ENCODE measurements at regions not wholly inside any gene's neighbourhood (a gene's known extent, or its start where the extent isn't known, plus 50 kb on each side); places are given as distances from the start of the nearest gene placed in this dataset.
A peak's percentile ranks its signal among the peaks of the same experiment; 100 is the strongest.

DNA sequence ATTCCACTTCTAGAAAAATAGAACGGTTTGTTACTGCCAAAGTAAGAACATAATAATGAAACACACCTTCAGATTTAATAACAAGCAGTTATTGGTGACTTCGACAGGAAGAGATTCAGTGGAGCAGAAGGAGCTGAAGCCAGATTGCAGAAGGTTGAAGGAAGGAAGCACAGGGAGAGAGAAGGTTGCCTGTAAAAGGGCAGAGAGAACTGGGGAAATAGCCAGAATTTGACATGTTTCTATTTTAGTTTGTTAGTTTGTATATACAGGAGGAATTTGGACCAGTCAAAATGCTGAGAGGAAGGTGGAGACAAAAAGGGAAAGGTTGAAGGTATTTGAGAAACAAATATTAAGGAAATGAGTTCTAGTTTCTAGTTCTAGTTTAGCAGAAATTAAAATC lies 269.2 kb upstream of the ELAVL2 start:
- CTCF ChIA-PET, result no interaction called here
- H3K36me3 ChIP-seq (ENCODE audit: control insufficient read depth in 2 of 2, insufficient read depth in 1 of 2, low read length in 2 of 2), result no peaks in the 10 kb centered on the region
- no peaks in the 10 kb centered on the region for H3K9me3 ChIP-seq (ENCODE audit: control insufficient read depth, insufficient read depth, low read depth, low read length)
- H3K4me1 ChIP-seq (ENCODE audit: control insufficient read depth, insufficient read depth, low read length), result no peaks in the 10 kb centered on the region
- POLR2A ChIA-PET, result no interaction called here
- TF ChIP-seq ZNF560 (tag by site-specific recombination; IDR thresholded peaks at IDR 0.05; ENCODE audit: borderline replicate concordance), result no peak
- no peak for TF ChIP-seq ZNF791 (tag by site-specific recombination; IDR thresholded peaks at IDR 0.05)
- TF ChIP-seq RBAK (tag by site-specific recombination; IDR thresholded peaks at IDR 0.05), result no peak
- no peak for TF ChIP-seq ZBTB1 (tag by site-specific recombination; IDR thresholded peaks at IDR 0.05)
- H3K4me3 ChIP-seq (ENCODE audit: low read depth, low read length), result no peak overlapping the region
- H3K27ac ChIP-seq (ENCODE audit: extremely low read depth, low read depth, low read length), result no peak overlapping the region

DNA sequence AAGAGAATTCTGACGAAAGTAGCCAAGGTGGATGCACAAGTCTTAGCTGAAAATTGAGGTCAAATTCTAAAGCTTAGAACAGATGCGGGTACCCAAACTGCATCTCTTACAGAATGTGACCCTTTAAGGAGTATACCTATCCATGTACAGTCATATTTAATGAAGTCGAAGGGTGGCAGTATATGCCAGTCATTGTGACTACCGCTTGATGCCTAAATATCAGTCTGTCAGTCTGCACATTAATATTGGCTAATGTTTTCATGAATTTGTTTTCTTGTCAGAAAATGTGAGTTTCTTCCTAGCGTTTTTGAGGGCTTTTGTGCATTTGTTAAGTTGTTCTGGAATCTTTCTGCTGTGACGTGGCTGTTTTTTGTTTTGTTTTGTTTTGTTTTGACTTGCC lies 264.5 kb upstream of the ELAVL2 start:
- no peak overlapping the region for H3K4me3 ChIP-seq (ENCODE audit: low read depth, low read length)
- ChIA-PET CTCF (no interaction called here), POLR2A (no interaction called here)
- TF ChIP-seq ZNF654 (tag by site-specific recombination; IDR thresholded peaks at IDR 0.05; ENCODE audit: low read depth) (peak; percentile 29), ZNF623 (tag by site-specific recombination; IDR thresholded peaks at IDR 0.05) (no peak)
- no peaks in the 10 kb centered on the region for H3K9me3 ChIP-seq (ENCODE audit: control insufficient read depth, insufficient read depth, low read depth, low read length)
- H3K27ac ChIP-seq (ENCODE audit: extremely low read depth, low read depth, low read length), result no peak overlapping the region
- no peaks in the 10 kb centered on the region for H3K36me3 ChIP-seq (ENCODE audit: control insufficient read depth in 2 of 2, insufficient read depth in 1 of 2, low read length in 2 of 2)
- no peaks in the 10 kb centered on the region for H3K4me1 ChIP-seq (ENCODE audit: control insufficient read depth, insufficient read depth, low read length)

DNA sequence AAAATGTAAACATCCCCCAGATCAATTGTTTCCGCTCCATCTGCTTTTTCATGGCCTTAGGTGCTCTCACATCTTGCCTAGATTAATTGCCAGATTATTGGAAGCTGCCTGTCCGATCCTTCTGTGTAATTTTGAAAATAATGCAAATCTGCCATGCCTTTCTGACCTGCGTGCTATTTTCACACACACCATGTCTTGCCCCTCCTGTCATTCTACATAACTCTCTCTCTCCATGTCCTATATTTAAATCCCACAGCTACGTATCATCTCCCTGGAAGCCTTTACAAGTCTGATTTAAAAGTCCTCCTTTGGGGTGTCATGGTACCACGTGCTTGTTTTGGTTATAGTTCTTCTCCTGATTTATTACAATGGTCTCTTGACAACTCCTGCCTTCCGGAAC lies 247.6 kb upstream of the ELAVL2 start:
- POLR2A ChIA-PET, result no interaction called here
- Histone ChIP-seq H3K36me3 (ENCODE audit: control insufficient read depth in 2 of 2, insufficient read depth in 1 of 2, low read length in 2 of 2) (no peaks in the 10 kb centered on the region), H3K9me3 (ENCODE audit: control insufficient read depth, insufficient read depth, low read depth, low read length) (no peaks in the 10 kb centered on the region), H3K27ac (ENCODE audit: extremely low read depth, low read depth, low read length) (no peak overlapping the region), H3K4me3 (ENCODE audit: low read depth, low read length) (no peak overlapping the region), H3K4me1 (ENCODE audit: control insufficient read depth, insufficient read depth, low read length) (no peaks in the 10 kb centered on the region)
- CTCF ChIA-PET, result no interaction called here
- TF ChIP-seq TRIM28 (IDR thresholded peaks at IDR 0.05; ENCODE audit: borderline replicate concordance, low read length), result no peak
- TF ChIP-seq ZNF596 (tag by site-specific recombination; IDR thresholded peaks at IDR 0.05), result no peak
- TF ChIP-seq ZNF221 (tag by site-specific recombination; IDR thresholded peaks at IDR 0.05; ENCODE audit: borderline replicate concordance), result no peak
- no peak for TF ChIP-seq ZNF146 (tag by site-specific recombination; IDR thresholded peaks at IDR 0.05)
- no peak for TF ChIP-seq ZNF768 (tag by site-specific recombination; IDR thresholded peaks at IDR 0.05)
- TF ChIP-seq REPIN1 (tag by site-specific recombination; IDR thresholded peaks at IDR 0.05; ENCODE audit: low read depth), result no peak
- TF ChIP-seq HOXC10 (CRISPR knock-in tag; IDR thresholded peaks at IDR 0.05), result no peak

DNA sequence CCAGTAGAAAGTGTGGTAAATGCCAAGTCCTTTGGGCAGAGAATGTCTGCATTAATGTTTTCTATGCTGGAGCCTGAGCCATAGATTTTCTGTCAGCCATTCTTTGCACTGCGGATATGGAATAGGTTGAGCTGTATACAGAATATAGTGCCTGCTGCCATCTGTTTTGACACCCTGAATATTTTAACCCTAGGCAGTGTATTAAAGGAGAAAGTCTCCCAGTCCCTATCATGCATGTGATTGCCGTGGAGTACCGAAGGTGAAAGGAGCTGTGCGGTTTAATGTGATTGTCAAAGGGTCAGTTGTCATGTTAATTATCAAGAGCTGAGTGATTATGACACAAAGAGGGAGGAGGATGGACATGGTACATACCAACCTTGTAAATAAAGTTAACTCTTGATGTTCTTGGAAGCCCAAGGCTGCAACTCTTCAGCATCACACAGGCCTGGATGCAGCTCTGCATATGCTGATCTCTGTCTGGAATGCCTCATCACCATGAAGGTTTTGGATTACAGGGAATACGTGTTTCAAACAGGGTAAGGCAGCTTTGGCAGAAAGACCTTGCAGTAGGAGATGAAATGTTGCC lies 247.1 kb upstream of the ELAVL2 start:
- ChIA-PET CTCF (no interaction called here), POLR2A (no interaction called here)
- no peak overlapping the region for H3K4me3 ChIP-seq (ENCODE audit: low read depth, low read length)
- H3K4me1 ChIP-seq (ENCODE audit: control insufficient read depth, insufficient read depth, low read length), result no peaks in the 10 kb centered on the region
- H3K36me3 ChIP-seq (ENCODE audit: control insufficient read depth in 2 of 2, insufficient read depth in 1 of 2, low read length in 2 of 2), result no peaks in the 10 kb centered on the region
- H3K9me3 ChIP-seq (ENCODE audit: control insufficient read depth, insufficient read depth, low read depth, low read length), result no peaks in the 10 kb centered on the region
- H3K27ac ChIP-seq (ENCODE audit: extremely low read depth, low read depth, low read length), result no peak overlapping the region
- TF ChIP-seq PRDM6 (tag by site-specific recombination; IDR thresholded peaks at IDR 0.05) (no peak), ZNF548 (tag by site-specific recombination; IDR thresholded peaks at IDR 0.05) (no peak), TRIM28 (IDR thresholded peaks at IDR 0.05; ENCODE audit: borderline replicate concordance, low read length) (no peak), YY1 (tag by site-specific recombination; IDR thresholded peaks at IDR 0.05) (no peak), KLF7 (tag by site-specific recombination; IDR thresholded peaks at IDR 0.05; ENCODE audit: borderline replicate concordance) (no peak), SP7 (tag by site-specific recombination; IDR thresholded peaks at IDR 0.05) (no peak), ZNF449 (tag by site-specific recombination; IDR thresholded peaks at IDR 0.05) (no peak), OSR2 (tag by site-specific recombination; IDR thresholded peaks at IDR 0.05) (no peak), ZNF623 (tag by site-specific recombination; IDR thresholded peaks at IDR 0.05) (no peak), ZBTB8A (tag by site-specific recombination; IDR thresholded peaks at IDR 0.05) (no peak)
- TF ChIP-seq, protein P1, sequence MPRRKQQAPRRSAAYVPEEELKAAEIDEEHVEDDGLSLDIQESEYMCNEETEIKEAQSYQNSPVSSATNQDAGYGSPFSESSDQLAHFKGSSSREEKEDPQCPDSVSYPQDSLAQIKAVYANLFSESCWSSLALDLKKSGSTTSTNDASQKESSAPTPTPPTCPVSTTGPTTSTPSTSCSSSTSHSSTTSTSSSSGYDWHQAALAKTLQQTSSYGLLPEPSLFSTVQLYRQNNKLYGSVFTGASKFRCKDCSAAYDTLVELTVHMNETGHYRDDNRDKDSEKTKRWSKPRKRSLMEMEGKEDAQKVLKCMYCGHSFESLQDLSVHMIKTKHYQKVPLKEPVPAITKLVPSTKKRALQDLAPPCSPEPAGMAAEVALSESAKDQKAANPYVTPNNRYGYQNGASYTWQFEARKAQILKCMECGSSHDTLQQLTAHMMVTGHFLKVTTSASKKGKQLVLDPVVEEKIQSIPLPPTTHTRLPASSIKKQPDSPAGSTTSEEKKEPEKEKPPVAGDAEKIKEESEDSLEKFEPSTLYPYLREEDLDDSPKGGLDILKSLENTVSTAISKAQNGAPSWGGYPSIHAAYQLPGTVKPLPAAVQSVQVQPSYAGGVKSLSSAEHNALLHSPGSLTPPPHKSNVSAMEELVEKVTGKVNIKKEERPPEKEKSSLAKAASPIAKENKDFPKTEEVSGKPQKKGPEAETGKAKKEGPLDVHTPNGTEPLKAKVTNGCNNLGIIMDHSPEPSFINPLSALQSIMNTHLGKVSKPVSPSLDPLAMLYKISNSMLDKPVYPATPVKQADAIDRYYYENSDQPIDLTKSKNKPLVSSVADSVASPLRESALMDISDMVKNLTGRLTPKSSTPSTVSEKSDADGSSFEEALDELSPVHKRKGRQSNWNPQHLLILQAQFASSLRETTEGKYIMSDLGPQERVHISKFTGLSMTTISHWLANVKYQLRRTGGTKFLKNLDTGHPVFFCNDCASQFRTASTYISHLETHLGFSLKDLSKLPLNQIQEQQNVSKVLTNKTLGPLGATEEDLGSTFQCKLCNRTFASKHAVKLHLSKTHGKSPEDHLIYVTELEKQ (tag by site-specific recombination; IDR thresholded peaks at IDR 0.05; ENCODE audit: borderline replicate concordance), result no peak
